T follicular helper cell (primary cell): ENCODE measurements at regions not wholly inside any gene's neighbourhood (a gene's known extent, or its start where the extent isn't known, plus 50 kb on each side); places are given as distances from the start of the nearest gene placed in this dataset.
"Not testable (repeated sequence)": the region's sequence is repeated elsewhere in the genome, so short reads cannot be mapped to it uniquely, and the experiment has no call there.

Experiments used
- DNase-seq: peaks from one replicate; pipeline ENCODE4 v3.0.0-alpha.2; 2020; ENCODE audit warnings: low read depth

DNA sequence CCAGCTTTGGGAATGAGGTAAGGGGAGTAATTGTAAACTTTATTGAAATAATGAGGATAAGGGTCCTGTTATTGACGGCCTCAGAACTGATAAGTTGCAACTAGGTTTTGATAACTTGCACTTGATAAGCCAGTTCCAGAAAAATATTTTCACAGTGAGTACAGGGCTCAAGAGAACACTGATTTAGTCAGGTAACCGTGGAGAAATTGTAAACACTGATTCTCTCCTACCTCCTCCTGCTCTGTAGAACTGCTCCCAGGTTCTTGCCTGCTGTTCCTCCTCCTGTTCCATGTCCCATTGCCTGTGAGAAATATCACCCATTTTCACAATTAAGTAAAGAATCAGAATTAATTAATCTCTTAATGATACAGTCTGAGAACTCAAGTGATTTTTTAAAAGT lies 55.0 kb upstream of the CXXC4 start:
- DNase-seq = no peak

GRCh38 chr4:104559502-104559901 lies 64.8 kb upstream of the CXXC4 start:
- DNase-seq = no peak

DNA sequence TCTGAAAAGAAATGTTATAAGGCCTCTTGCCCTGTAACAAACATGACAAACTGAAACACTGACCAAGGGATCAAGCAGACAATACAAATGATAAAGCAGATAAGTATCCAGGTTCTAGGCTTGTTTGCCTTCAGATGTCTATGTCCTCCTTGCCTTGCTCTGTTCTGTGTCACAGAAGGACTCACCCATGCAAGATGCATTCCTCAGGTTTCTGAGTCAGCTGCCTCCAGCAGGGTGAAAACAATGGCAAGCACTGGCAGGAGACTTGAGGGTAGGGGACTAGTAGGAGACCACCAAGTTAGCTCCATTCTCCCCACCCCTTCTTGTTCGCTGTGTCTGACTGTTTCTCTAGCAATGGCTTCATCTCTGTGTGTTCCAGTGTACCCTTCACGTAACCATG lies 76.6 kb upstream of the CXXC4 start:
- DNase-seq = no peak

DNA sequence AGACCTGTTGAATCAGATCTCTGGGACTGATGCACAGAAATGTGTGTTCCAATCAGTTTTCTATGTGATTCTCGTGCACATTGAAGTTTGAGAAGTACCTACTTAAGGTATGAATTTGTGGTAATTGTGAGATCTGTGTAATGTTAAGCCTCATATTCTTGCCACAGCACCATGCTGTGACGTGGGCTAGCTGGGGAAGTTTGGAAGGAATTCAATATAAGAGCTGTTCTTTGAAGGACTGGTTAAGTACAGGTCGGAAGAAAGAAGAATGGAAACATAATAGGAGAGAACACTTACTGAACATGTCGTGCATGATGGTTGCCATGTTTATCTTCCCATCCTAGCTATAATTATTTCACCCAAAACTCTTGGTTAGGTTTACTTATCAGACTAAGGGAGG lies 79.7 kb upstream of the CXXC4 start:
- DNase-seq = no peak

DNA sequence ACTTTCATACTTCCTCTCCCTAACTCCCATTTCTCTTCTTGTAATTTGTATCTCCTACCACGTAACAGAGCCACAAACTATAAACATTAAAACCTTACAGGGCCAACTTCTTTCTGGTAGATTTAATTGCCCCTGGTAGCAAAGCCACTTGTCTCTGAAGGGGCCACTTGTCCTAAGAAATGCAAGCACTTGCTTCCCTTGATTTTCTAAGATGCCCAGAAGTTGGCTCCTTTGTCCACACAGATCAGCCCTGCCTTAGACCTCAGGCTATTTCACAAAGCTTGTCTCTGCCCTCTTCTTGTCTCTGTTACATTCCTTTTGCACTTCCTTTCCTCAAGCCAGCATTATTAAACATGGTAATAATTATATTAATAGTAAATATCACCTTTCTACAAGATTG lies 80.6 kb upstream of the CXXC4 start:
- no peak for DNase-seq

DNA sequence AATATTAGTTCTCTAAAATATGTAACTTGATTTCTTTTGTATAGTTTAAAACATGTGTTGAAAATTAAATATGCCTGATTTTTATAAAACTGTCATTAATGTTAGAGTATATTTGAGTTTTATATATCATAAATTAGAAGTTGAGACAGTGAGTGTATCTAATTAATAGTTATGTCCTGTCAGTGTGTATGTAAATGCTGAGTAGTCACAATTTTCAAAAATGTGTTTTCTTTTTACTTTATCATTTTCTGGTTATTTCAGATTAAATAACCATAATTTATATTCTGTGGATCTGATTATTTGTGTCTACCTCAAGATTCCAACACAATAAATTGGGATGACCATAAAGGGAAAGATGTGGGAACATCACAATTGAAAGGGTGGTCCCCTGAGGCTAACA lies 82.7 kb upstream of the CXXC4 start:
- DNase-seq = no peak

GRCh38 chr4:104581476-104581875 lies 86.8 kb upstream of the CXXC4 start:
- not testable (repeated sequence) for DNase-seq

DNA sequence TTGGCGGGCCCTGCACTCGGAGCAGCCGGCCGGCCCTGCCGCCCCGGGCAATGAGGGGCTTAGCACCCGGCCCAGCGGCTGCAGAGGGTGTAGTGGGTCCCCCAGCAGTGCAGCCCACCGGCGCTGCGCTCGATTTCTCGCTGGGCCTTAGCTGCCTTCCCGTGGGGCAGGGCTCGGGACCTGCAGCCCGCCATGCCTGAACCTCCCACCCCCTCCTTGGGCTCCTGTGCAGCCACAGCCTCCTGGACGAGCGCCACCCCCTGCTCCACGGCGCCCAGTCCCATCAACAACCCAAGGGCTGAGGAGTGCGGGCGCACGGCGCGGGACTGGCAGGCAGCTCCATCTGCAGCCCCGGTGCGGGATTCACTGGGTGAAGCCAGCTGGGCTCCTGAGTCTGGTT lies 87.4 kb upstream of the CXXC4 start:
- DNase-seq = not testable (repeated sequence)

- DNase-seq = no peak
Observed at GRCh38 chr4:104589264-104589868, 94.7 kb upstream of the CXXC4 start.

- no peak for DNase-seq
Observed at GRCh38 chr4:104591510-104591911, 96.8 kb upstream of the CXXC4 start.

GRCh38 chr4:104592183-104592582 lies 97.5 kb upstream of the CXXC4 start:
- DNase-seq = no peak

DNA sequence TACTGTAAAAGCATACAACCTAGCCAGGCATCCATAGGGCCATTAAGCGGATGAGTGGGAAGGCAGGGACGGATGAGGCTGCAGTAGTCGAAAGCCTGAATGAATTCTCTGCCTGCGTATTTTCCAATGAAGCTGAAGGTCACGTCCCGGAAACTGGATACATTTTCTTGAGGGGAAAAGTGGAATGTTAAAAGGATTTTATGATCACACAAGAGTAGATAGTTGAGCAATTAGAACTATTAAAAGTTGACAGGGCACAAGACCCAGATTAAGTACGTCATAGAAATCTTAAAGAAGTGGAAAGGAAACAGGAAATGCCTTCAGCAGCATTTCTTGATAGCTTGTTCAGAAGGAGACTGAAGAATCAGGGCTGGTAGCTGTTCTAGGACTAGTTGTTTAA lies 98.3 kb upstream of the CXXC4 start:
- DNase-seq = no peak

- no peak for DNase-seq
Observed at GRCh38 chr4:104596189-104596588, 101.5 kb upstream of the CXXC4 start.

DNA sequence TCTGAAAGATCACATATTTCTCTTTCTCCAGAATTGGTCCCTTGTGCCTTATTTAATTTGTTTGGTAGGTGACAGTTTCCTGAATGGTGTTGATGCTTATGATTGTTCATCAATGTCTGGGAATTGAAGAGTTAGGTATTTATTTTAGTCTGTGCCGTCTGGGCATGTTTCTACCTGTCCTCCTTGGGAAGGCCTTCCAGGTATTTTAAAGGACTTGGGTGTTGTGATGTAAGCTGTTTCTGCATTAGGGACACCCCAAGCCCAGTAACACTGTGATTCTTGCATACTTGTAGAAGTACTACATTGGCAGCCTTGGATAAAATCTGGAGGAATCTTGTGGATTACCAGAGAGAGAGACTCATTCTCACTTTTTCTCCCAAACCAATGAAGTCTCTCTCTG lies 120.8 kb upstream of the CXXC4 start:
- DNase-seq = no peak

DNA sequence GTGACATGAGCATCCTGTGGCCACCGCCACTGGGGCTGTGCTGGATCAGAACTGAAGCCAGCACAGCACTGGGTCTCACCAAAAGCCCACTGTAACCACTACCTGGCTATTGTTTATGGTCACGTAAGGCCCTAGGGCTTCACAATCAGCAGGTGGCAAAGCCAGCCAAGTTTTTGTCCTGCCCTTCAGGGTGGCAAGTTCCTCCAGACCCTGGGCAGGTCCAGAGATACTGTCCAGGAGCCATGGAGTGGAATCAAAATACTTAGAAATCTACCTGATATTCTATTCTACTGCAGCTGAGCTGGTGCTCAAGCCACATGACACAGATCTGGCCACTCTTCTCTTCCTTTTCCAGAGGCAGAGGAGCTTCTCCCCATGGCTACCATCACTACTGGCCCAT lies 121.2 kb upstream of the CXXC4 start:
- no peak for DNase-seq

GRCh38 chr4:104616401-104616820 lies 121.7 kb upstream of the CXXC4 start:
- DNase-seq = no peak

DNA sequence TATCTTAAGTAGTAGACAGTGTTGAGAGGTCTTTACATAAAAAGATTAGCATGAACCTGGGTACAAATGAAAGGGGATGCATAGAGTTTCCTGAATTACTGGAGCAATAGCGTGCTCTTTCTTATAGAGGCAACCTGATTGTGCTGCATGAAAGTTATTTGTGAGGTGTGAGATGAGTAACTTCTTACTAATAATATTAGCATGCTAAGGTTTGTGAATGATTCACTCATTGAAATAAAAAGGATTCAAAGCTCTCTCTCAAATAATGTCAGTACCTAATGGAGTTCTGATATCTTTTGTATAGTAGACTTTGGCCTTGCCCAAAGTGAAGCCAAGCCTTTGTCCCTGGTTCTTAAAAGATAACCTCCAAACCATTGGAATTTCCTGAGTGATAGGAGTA lies 131.0 kb upstream of the CXXC4 start:
- DNase-seq = no peak

GRCh38 chr4:104629601-104630000 lies 134.9 kb upstream of the CXXC4 start:
- no peak for DNase-seq

DNA sequence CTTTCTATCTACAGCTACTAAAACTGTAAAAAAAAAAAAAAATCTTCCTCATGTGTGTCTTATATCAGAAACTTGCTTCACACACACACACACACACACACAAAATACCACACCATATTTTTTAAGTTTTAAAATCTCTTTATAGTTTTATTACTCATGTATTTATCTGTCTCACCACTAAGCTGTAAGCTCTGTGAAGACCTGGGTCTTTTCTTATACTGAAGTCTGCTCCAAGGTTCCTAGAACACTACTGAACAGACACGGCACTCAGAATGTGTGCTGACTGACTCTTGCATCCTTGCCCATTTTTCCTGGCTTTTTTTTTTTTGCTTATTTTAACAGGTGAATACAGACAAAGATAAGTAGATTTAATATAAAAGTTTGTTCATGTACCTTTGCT lies 135.6 kb upstream of the CXXC4 start:
- no peak for DNase-seq

GRCh38 chr4:104631000-104631399 lies 136.3 kb upstream of the CXXC4 start:
- no peak for DNase-seq

DNA sequence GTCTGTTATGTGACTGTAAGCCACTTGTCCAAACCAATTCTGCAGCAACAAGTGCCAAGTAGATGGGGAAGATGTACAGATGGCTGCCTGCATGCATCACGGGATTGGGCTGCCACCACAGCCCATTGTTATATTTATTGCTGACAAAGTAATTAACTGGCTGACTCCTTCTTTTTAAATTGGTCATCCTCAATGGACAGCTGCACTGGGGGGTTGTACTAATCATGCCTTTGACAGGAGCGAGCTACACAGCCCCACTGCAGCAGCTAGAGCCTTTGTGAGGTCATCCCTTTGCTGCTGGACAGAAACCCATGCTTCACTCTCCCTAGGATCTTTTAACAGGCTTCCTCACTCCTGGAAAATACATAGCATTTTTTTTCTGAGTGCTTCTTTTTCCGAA lies 146.7 kb upstream of the CXXC4 start:
- DNase-seq = no peak

GRCh38 chr4:104642521-104642920 lies 147.8 kb upstream of the CXXC4 start:
- DNase-seq = no peak

- DNase-seq = no peak
Observed at GRCh38 chr4:104643805-104644204, 149.1 kb upstream of the CXXC4 start.

- DNase-seq = no peak
Observed at GRCh38 chr4:104649631-104650030, 154.9 kb upstream of the CXXC4 start.

DNA sequence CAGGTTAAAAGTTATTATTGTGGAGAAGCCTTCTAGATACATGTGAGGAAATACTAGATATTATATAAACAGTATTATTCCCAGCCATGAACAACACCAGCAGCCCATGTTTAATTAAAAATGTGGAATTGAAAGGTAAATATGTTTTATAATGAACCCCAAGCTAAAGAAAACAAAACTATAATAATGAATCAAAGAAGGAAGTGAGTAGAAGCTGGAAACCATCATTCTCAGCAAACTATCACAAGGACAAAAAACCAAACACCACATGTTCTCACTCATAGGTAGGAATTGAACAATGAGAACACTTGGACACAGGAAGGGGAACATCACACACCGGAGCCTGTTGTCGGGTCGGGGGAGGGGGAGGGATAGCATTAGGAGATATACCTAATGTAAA lies 167.6 kb upstream of the CXXC4 start:
- DNase-seq = not testable (repeated sequence)
